ENCODE measurements at regions not wholly inside any gene's neighbourhood (a gene's known extent, or its start where the extent isn't known, plus 50 kb on each side); places are given as distances from the start of the nearest gene placed in this dataset.
"Not testable (repeated sequence)": the region's sequence is repeated elsewhere in the genome, so short reads cannot be mapped to it uniquely, and the experiment has no call there.

DNA sequence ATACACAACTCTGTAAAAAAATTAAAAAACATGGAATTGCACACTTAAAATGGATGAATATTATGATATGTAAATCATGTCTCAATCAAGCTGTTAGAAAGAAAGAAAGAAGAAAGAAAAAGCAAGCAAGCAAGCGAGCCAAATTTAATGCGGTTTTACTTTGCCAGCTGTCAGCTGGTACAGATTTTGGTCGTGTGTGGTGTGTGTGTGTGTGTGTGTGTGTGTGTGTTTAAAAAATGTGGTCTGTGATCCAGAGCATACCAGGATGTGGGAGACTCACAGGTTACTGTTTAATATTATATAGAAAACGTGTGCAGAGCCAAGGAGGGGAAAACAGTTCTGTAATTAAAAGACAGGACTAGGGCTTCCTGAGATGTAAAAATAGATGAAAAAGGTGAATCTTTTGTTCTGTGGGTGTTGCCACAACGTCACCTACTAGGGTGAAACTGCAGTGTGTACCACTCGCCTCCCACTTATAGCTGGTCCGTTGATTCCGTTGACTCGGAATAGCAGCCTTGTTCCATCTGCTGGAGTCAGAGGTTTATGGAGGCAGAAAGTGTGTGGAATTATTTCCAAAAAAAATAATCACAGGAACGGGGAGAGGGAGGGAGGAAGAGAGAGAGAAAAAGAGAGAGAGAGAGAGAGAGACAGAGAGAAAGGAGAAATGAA lies 197.7 kb downstream of the BCAS1 start:
- no peak for DNase-seq

DNA sequence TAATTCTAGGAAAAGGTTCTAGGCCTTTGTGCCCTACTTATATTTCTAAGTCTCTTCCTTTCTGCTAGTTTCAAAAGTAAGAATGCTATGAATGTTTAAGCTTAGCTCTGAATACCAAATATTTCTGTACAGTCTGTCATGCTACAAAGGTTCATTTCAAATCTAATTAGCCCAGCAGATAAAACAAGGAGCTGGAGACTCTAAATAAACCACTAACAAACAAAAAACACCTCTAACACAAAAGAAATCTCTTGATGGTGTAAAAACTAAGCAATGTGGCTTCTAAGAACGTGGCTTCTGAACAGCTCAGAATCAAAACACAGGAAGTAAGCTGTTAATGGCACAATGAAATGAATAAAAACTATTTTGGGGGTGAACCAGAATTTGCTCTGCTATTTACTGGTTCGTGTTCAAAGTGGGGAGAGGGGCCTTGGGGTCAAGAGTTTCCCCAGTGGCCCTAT lies 198.3 kb downstream of the BCAS1 start:
- DNase-seq, result no peak

DNA sequence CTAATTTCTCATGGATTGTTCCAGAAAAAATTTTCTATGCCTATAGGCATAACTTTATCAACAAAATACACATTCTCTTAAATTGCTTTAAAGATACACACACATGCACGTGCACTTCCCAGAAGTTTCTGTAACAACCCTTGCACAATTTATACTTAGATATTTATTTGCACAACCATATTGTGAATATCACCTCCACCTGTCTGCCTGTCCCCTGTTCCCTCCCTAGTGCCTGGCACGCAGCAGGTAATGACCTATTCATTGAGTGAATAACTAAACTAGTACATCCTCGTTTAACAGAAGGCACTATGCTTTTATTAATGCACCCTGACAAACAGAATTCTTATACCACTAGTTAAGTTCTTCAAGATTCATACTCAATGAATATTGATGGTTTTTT lies 198.9 kb downstream of the BCAS1 start:
- DNase-seq, result no peak

DNA sequence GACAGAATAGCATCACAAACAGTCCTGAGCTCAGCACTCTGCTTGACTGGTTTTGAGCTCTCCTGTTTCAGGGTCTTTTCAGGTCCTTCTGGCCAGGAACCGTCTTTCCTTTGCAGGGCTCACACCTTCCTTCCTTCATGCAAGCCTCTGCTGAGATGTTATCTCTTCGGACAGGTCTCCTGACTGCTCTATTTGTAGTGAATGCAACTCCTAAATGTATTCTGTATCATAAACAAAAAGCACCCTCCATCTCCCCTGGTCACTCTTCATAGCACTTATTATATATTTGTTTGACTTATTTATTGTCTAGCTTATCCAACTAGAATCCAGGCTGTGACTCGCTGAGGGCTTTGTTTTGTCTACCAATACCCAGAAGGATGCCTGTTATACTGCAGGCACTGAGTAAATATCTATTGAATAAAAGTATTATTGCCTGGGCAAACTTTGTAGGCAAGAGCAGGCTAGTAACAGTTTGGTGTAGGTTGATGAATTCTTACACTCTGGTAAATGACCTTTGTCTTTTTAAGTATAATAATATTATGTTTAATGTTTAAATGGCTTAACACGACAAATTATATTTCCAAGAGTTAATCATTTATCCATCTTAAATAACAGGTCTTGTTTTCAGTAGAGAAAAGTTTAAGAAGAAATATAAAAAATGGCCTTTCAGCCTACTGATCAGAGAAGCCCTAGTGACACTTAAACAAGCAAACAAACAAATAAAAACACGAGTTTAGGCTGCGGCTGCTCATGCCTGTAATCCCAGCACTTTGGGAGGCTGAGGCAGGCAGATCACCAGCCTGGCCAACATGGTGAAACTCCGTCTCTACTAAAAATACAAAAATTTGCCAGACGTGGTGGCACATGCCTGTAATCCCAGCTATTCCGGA lies 199.7 kb downstream of the BCAS1 start:
- DNase-seq, result no peak

DNA sequence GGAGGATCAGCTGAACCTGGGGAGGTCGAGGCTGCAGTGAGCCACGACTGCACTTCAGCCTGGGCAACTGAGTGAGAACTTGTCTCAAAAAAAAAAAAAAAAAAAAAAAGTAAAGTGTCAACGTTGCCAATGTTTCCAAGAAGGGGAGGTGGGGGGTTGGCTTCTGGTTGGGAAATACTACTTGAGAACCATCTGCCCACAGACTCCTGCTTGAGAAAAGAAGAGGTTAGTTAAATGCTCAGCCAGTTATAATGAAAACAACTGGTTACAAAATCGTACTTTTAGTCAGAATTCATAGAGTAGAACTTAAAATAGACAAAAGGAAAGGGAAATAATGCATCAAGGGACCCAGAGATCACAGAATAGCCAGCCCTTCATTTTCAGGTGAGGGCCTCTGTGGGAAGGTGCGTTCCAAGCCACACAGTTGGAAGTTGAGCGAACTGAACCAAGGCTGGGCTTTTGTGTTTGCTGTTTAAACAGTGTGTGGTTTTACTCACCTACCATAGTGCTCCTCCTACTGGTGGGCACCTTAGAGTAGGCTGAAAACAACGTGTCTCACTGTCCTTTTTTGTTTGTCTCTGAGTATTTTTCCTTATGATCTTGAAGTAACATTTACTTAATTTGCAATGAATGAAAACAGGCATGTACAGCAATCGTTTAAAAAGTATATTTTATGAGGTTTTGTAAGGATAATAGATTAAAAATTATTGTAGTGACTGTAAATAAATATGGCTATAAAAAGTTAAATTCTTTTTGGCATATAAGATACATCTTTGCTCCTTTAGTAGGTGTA lies 200.7 kb downstream of the BCAS1 start:
- DNase-seq, result peak; percentile 81

DNA sequence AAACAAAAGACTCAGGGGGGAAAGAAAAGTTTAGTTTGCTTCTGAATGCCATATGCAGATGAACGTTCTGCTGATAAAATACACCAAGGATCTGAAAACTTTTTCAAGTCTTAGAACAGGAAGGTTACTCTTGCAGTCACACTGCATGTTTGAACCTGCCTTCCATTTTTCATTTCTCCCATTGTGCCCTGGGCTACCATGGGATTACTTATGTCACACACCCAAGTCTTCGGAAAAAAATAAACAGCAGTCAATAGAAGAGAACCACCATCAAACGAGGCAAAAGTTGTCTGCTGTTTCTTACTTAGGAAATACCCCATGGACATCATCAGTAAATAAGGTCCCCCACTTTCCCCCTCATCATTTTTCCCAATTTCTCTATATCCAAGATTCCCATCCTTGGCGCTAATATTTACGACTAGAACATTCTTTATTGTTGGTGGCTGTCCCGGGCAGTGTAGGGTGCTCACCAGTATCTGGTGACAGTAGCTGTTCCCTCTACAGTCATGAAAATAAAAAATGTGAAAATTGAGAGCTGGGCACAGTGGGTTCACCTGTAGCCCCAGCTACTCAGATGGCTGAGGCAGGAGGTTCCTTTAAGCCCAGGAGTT lies 202.5 kb downstream of the BCAS1 start:
- no peak for DNase-seq

DNA sequence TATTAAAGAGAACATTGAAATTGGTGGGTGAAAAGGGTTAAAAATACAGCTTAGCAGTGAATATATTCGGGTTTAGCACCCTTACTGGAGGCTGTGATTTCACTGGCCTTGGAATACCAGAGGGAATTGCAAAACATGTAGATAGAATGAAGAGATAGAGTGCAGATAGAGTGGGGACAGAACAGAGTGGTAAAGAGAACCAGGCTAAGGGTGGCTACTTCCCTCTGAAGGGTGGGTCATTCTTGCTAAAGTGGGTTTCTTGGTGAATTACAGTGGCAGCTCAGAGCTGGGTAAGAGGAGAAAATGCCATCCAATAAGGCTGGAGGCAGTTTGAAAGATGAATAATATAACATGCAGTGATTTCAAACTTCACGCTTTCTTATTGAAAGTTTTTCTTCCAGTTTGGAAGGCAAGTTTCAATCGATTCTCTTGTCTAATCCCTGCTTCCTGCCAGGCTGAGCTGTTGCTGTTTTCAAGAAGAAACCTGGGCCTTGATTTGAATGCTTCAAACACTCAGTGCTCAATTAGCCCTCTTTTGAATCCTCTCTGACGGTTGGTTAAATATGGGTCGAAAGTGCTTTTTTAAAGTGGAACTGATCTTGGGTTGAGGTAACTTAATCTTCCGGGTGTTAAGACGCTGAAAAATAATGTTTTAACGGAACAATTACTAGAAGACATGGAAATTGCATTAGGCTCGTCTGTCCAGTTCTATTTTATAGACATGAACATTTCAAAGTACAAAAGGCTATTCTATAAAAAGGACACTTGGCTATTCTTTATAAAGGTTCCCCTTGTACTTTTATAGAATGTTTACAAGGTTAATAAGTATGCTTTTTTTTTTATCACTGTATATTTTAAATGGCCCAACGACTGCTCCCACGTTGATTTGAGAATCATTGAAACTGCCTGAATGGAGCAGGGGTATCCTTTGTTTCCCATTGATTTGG lies 203.3 kb downstream of the BCAS1 start:
- no peak for DNase-seq

DNA sequence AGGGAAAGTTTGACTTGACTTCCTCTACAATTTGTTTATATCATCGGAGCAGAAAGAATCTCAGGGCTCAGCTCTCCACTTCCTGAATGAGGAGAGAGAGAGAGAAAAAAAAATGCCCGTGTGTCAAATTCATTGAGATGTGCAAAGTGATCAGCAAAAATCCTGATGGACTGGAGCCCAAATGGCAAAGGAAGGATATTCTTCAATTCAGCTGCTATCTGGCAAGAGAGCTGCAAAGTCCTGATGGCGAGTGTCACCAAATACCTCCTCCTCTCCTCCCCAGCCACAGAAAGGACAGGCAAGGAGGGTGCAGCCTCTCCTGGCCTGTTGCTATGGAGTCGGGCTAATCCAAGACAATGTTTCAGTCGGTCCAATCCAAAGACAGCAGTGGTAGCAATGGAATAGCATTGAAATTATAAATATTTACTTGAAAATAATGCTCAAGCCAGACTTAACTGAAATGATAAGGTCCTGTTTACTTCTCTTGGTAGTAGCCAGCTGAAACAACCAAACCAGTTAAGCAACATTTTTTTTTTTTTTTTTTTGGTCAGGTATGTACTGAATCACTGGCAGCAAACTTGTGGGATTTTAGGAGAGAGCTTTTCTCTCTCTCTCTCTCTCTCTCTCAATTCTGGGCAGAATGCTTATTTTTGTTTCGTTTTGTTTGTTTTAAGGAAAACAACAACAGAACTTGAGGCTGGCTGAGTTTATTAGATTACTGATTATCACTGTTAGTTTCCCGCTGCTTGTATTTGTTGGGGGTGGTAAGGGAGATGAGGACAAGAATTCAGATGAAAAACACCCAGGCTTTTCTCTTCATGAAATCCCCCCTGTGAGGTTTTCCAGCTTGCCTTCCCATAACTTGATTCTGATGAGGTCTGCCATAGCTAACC lies 204.2 kb downstream of the BCAS1 start:
- DNase-seq, result no peak

DNA sequence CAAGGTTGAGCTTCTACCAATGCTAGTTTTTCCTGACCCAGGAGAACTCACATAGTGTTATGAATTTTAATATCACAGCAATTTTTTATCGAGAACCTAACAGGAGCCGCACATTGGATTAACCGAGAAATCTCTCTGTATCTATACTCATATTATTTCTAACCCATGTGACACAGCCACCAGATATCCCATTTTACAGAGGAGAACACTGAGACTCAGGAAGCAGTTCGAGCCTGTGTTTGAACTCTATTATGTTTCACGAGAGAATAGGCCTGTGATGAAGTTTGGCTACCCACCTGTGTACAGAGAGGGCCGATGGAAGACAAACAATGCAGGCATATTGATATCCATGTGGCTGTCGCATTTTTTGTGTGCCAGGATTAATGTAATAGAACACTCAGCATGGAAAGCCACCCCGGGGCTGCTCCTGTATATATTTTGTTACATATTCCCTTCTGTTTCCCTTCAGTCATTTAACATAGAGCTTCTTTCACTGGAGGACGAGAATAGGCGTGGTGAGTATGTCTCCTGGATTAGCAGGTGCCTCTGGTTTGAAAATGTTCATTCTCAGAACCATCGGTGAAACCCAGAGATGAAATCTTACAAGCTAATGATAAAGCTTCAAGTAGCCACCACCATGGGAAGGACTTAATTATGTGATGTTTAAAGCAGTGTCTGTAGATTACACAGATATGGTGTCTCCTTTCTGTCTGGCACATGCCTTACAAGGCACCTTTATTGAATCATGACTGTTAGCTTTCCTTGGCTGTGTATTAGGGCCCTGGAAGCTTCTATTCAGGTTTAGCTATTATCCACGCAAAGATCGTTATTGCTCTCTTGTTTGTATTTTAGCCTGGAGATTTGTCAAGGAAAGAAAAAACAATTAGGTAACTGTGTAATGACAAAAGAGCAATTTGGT lies 205.4 kb downstream of the BCAS1 start:
- DNase-seq, result not testable (repeated sequence)

DNA sequence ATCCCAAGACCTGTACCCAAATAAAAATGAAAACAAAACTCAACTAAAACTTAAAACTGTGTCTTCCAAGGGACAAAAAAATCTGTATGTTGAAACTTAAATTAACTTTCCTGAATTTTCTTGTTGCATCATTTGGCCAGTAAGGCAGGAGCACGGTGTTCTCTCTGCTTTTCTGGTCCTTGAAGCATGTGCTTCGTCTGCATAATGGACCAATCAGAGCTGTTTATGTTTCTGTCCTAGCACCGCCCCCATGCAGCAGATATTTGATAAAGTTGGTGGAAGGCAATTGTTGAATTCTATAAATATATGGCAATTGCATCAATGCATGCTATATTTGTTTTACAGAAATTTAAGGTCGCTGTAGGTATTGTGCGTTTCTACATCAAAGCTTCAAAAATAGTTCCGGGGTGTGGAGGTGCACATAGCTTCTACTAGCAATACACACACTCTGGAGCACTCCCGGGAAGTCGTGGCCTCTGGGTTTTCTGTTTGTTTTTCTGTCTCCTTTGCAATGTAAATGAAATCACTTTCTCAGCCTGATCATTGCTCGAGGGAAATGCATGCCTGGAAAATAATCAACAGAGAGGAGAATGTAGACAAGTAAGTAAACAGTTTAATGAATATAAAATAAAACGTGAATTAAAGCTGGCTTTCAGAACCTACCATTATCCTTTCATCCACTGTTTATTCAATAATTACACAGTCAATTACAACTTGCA lies 206.3 kb downstream of the BCAS1 start:
- not testable (repeated sequence) for DNase-seq

DNA sequence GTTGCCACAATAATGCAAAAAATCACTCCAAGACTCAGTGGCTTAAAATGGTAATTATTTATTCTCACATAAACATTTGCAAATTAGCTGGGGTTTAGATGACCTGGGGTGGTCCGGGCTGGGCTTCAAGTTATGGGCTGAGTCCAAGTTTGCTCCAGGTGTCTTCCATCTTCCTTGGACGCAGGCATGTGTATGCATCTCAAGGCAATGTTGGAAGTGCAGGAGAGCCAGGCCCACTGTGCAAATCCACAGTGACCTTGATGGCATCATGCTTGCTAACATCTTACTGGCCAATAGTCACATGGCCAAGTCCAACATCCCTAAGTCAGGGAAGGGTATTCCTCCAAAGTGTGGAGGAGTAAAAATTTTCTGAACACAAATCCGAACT lies 206.9 kb downstream of the BCAS1 start:
- DNase-seq, result not testable (repeated sequence)

DNA sequence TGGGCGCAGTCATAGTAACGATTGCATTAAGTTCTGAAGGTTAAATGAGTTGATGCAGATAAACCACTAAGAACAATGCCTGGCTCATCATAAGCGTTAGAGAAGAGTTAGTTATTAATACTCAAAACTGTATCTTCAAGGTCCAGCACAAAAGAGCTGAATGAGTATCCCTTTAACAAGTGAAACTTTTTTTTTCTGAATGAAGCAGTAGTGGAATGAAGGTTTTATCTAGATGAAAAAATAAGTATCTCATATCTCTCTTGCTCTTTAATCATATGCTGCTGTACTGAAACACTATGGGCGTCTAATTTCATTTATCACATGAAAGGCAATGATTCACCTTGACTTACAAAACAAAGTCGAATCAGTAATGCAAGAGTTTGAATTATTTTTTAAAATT lies 207.4 kb downstream of the BCAS1 start:
- not testable (repeated sequence) for DNase-seq

DNA sequence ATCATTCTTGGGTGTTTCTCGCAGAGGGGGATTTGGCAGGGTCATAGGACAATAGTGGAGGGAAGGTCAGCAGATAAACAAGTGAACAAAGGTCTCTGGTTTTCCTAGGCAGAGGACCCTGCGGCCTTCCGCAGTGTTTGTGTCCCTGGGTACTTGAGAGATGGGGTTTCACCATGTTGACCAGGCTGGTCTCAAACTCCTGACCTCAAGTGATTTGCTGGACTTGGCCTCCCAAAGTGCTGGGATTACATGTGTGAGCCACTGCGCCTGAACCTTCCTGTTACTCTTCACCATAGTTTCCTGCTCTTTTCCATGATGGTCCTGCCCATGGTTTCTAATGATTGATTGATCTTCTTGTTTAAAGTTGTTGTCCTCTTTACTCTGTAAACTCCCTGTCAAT lies 207.9 kb downstream of the BCAS1 start:
- DNase-seq, result not testable (repeated sequence)

DNA sequence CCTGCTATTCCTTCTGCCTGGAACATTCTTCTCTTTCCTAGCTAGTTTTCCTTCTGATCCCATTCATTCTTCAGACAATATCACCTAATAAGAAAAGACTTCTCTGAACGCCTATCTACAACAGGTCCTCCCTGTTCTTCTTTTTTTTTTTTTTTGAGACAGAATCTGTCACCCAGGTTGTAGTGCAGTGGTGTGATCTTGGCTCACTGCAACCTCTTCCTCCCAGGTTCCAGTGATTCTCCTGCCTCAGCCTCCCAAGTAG lies 208.3 kb downstream of the BCAS1 start:
- DNase-seq, result not testable (repeated sequence)

DNA sequence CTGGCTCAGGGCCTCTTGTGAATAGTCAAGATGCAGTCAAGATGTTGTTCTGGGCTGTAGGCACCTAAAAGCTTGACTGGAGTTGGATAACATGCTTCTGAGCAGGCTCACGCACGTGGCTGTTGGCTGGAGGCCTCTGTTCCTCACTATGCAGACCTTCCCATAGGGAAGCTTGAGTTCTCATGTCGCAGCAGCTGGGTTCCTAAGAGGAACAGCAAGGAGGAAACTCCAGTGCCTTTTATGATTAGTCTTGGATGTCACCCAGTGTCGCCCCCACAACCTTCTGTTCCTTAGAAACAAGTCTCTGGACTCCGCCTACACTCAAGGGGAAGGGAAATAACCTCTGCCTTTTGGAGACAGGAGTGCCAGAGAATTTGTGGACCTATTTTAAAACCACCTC lies 210.7 kb downstream of the BCAS1 start:
- DNase-seq, result no peak

DNA sequence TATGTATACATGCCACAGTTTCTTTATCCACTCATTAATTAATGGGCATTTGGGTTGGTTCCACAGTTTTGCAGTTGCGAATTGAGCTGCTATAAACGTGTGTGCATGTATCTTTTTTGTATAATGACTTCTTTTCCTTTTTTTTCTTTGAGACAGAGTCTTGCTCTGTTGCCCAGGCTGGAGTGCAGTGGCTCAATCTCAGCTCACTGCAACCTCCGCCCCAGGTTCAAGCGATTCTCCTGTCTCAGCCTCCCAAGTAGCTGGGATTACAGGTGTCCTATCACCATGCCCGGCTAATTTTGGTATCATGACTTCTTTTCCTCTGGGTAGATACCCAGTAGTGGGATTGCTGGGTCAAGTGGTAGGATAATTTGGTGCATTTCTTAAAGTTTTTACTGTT lies 211.4 kb downstream of the BCAS1 start:
- not testable (repeated sequence) for DNase-seq

DNA sequence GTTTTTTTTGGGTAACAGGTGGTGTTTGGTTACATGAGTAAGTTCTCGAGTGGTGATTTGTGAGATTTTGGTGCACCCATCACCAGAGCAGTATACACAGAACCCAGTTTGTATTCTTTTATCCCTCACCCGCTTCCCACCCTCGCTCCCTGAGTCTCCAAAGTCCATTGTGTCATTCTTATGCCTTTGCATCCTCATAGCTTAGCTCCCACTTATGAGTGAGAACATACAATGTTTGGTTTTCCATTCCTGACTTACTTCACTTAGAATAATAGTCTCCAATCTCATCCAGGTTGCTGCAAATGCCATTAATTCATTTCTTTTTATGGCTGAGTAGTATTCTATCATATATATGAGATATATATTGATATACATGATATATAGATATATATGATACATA lies 211.9 kb downstream of the BCAS1 start:
- DNase-seq, result not testable (repeated sequence)

DNA sequence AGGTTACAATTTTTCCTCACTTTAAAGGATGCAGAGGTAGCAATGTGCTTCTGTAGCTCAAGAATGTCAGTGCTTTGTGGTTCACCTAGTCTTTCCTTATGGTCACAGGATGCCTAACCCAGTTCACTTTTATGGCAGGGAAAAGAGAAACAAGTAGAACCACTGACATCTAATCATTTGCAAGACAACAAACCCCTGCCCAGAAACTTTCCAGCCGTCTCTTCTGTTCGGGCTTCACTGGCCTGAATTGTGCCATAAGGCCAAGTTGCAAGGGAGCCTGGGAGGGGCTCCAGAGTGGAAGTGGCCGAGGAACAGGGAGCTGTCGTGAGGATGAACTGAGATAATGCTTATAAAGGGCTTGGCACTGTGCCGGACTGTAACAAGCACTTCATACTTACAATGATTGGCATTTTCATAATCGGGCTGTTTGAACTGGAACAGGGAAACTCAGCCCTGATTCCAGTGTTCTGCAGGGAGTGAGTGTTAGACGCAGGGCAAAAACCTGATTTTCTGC lies 212.6 kb downstream of the BCAS1 start:
- DNase-seq, result no peak
